ENCODE measurements at regions not wholly inside any gene's neighbourhood (a gene's known extent, or its start where the extent isn't known, plus 50 kb on each side); places are given as distances from the start of the nearest gene placed in this dataset.

GRCh38 chr7:53542157-53542556, 506.7 kb downstream of the POM121L12 start:
- in situ Hi-C loops (cut with HindIII; ENCODE audit: extremely low pct_ligation_motif_present, low pct_unique_long_range_greater_than_20kb) (no loop called here), intact Hi-C loops (cut with micrococcal nuclease; ENCODE audit: unreplicated experiment) (no loop called here)
- Histone ChIP-seq H3K9ac (ENCODE audit: insufficient read depth, low read depth, low read length) (no peak overlapping the region), H3K9me3 (ENCODE audit: low read length) (peaks cover 86% of the 10 kb centered on the region), H3K27ac (ENCODE audit: extremely low read length, insufficient read depth, low read length) (no peak overlapping the region), H3K79me2 (ENCODE audit: insufficient read depth, low read length) (no peaks in the 10 kb centered on the region), H2AFZ (ENCODE audit: low read length) (no peak overlapping the region), H4K20me1 (ENCODE audit: insufficient read depth, low read length) (no peaks in the 10 kb centered on the region), H3K4me2 (ENCODE audit: low read depth, low read length) (no peak overlapping the region), H3K36me3 (replicated peaks in 1 of 2; ENCODE audit: control insufficient read depth in 1 of 2, insufficient read depth in 2 of 2, low read length in 2 of 2) (no peaks in the 10 kb centered on the region), H3K27me3 (ENCODE audit: control insufficient read depth in 1 of 2, insufficient read depth in 2 of 2, low read length in 2 of 2) (no peaks in the 10 kb centered on the region), H3K4me3 (replicated peaks in 1 of 3; ENCODE audit: insufficient read depth in 1 of 3, low read depth in 2 of 3, low read length in 3 of 3) (no peak overlapping the region), H3K4me1 (ENCODE audit: insufficient read depth, low read length) (no peaks in the 10 kb centered on the region)
- POLR2A ChIA-PET: no interaction called here
- DNase-seq (ENCODE audit: low spot score) (no peak), FAIRE-seq (no peak), ATAC-seq (no peak)
- 2% methylated on average over 5 of the region's 5 CpGs for WGBS (ENCODE audit: low lambda C conversion rate)
- CTCF ChIA-PET (ENCODE audit: low intra/inter-chr PET ratio, low total read pairs): no interaction called here
- BruUV-seq (replicated peaks): no TSS peak
- TF ChIP-seq ZNF800 (CRISPR knock-in tag; IDR thresholded peaks at IDR 0.05): no peak
- no peak for TF ChIP-seq ZNF614 (CRISPR knock-in tag; IDR thresholded peaks at IDR 0.05; ENCODE audit: borderline replicate concordance)
- no peak for TF ChIP-seq GPN1 (CRISPR knock-in tag; IDR thresholded peaks at IDR 0.05; ENCODE audit: borderline replicate concordance)
- TF ChIP-seq JUND (CRISPR knock-in tag; IDR thresholded peaks at IDR 0.05): no peak
- no peak for TF ChIP-seq SRSF9 (IDR thresholded peaks at IDR 0.05; ENCODE audit: borderline replicate concordance, insufficient read depth, low read depth, low read length, poor library complexity, severe bottlenecking)
- TF ChIP-seq ZNF7 (CRISPR knock-in tag; IDR thresholded peaks at IDR 0.05): no peak
- TF ChIP-seq TIGD3 (CRISPR knock-in tag; IDR thresholded peaks at IDR 0.05; ENCODE audit: borderline replicate concordance): no peak
- no peak for TF ChIP-seq ZNF136 (CRISPR knock-in tag; IDR thresholded peaks at IDR 0.05; ENCODE audit: low read depth)
- no peak for TF ChIP-seq CENPBD1 (CRISPR knock-in tag; IDR thresholded peaks at IDR 0.05; ENCODE audit: borderline replicate concordance, low read depth)
- TF ChIP-seq TAF1 (CRISPR knock-in tag; IDR thresholded peaks at IDR 0.05): no peak
- no peak for TF ChIP-seq HMG20B (CRISPR knock-in tag; conservative IDR thresholded peaks at IDR 0.05)

Small RNA genes lying in the stretch of these regions (small RNA-seq; reads per million reads assigned to genes)
- 0 reads per million in 3 experiments for gene RN7SKP218 (ENCODE audit: insufficient read depth in 2 of 3, insufficient read length in 3 of 3, low read depth in 2 of 3, low replicate concordance in 1 of 3)
- 1.2 to 298 (median 2.6) reads per million in 3 experiments for gene RNU1-14P (ENCODE audit: insufficient read depth in 2 of 3, insufficient read length in 3 of 3, low read depth in 2 of 3, low replicate concordance in 1 of 3)

Data from HepG2 (cell line).